Lower leg skin (tissue), 4 donors: ENCODE measurements at regions not wholly inside any gene's neighbourhood (a gene's known extent, or its start where the extent isn't known, plus 50 kb on each side); places are given as distances from the start of the nearest gene placed in this dataset.

ENCODE experiments used
- DNase-seq, 2 donors: peaks; one replicate each; pipeline ENCODE4 v3.0.0-alpha.2; 2019; ENCODE audit warnings: low spot score in 2 of 2
- H3K4me3 ChIP-seq: fragments of 200-600 bp; sonication (generic); 2 replicates; pipeline ENCODE4 v1.5.1; 2017; ENCODE audit warnings: mild to moderate bottlenecking, low read depth; ENCODE audit not compliant: poor library complexity, severe bottlenecking
- CTCF ChIP-seq, 3 donors: fragments of 450-650 bp; IDR thresholded peaks; one replicate each; pipeline ENCODE4 v1.5.1; 2016; ENCODE audit warnings: antibody characterized with exemption in 3 of 3, mild to moderate bottlenecking in 3 of 3, moderate library complexity in 2 of 3
- POLR2A ChIP-seq, 2 donors: fragments of 450-650 bp; IDR thresholded peaks; one replicate each; pipeline ENCODE4 v1.6.1; 2016 to 2017; ENCODE audit warnings: antibody characterized with exemption in 2 of 2, mild to moderate bottlenecking in 1 of 2, moderate library complexity in 1 of 2
- WGBS, 2 donors: methylation state at CpG; one replicate each; pipeline ENCODE4 v1.1.5; 2018; 5-methylcytosine and 5-hydroxymethylcytosine counted together
- intact Hi-C: fragments of 100-400 bp; cut with DNase I; formaldehyde crosslinking; loops from one replicate; pipeline ENCODE4 v1.15.0; 2023; ENCODE audit warnings: low total_unique reads

- 36 to 52% methylated on average over 1 of the region's 1 CpG for WGBS, 2 donors
- intact Hi-C loops, result no loop called here
- TF ChIP-seq POLR2A (IDR thresholded peaks at IDR 0.05) (no peak), CTCF (IDR thresholded peaks at IDR 0.05) (no peak)
- no peak for DNase-seq
- no peak overlapping the region for H3K4me3 ChIP-seq
Observed at GRCh38 chr16:64017796-64018195, 1104.1 kb downstream of the CDH11 start.

GRCh38 chr16:64013856-64014255 lies 1108.0 kb downstream of the CDH11 start:
- TF ChIP-seq POLR2A (IDR thresholded peaks at IDR 0.05) (no peak), CTCF (IDR thresholded peaks at IDR 0.05) (no peak)
- no peak overlapping the region for H3K4me3 ChIP-seq
- WGBS, 2 donors, result 63 to 81% methylated on average over 1 of the region's 1 CpG
- no peak for DNase-seq
- intact Hi-C loops, result no loop called here

DNA sequence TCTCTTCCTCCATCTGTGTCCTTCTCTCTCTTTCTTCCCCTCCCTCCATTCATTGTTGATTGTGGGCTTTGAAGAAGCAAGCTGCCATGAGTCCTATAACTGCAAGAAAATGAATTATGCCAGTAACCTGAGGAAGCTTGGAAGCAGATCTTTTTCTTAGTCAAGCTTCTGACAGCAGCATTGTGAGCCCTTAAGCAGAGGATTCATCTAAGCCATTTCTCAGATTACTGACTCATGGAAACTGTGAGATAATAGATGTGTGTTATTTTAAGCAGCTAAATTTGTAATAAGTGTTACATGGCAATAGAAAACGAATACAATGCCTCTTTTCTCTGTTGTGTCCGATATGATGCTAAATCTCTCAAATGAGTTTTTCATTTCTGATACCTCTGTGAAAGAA lies 1109.7 kb downstream of the CDH11 start:
- DNase-seq, result no peak
- WGBS, 2 donors, result 45 to 54% methylated on average over 2 of the region's 2 CpGs
- intact Hi-C loops, result no loop called here
- no peak overlapping the region for H3K4me3 ChIP-seq
- TF ChIP-seq CTCF (IDR thresholded peaks at IDR 0.05) (no peak), POLR2A (IDR thresholded peaks at IDR 0.05) (no peak)

- no peak for DNase-seq
- intact Hi-C loops, result no loop called here
- no peak for TF ChIP-seq POLR2A (IDR thresholded peaks at IDR 0.05)
- TF ChIP-seq CTCF (IDR thresholded peaks at IDR 0.05), result no peak
- no peak overlapping the region for H3K4me3 ChIP-seq
- 82 to 83% methylated on average over 2 of the region's 2 CpGs for WGBS, 2 donors
Observed at GRCh38 chr16:64011650-64012049, 1110.2 kb downstream of the CDH11 start.

- no peak for DNase-seq
- TF ChIP-seq POLR2A (IDR thresholded peaks at IDR 0.05) (no peak), CTCF (IDR thresholded peaks at IDR 0.05) (no peak)
- no peak overlapping the region for H3K4me3 ChIP-seq
- 86 to 90% methylated on average over 2 of the region's 2 CpGs for WGBS, 2 donors
- intact Hi-C loops, result no loop called here
Observed at GRCh38 chr16:64008131-64008530, 1113.7 kb downstream of the CDH11 start.

- no peak for DNase-seq
- TF ChIP-seq POLR2A (IDR thresholded peaks at IDR 0.05) (no peak), CTCF (IDR thresholded peaks at IDR 0.05) (no peak)
- intact Hi-C loops, result no loop called here
- no peak overlapping the region for H3K4me3 ChIP-seq
- 80 to 83% methylated on average over 1 of the region's 1 CpG for WGBS, 2 donors
Observed at GRCh38 chr16:64004116-64004515, 1117.7 kb downstream of the CDH11 start.
